Common myeloid progenitor, CD34-positive (primary cell): ENCODE measurements at regions not wholly inside any gene's neighbourhood (a gene's known extent, or its start where the extent isn't known, plus 50 kb on each side); places are given as distances from the start of the nearest gene placed in this dataset.

Source experiments
- CTCF ChIA-PET: fragments of 350-600 bp; sonication (Branson Sonifier 250); formaldehyde crosslinking; loops from one replicate; lab custom pipeline; 2021; ENCODE audit warnings: antibody characterized with exemption; lab: Charles Lee
- POLR2A ChIA-PET: fragments of 350-600 bp; sonication (Branson Sonifier 250); formaldehyde crosslinking; loops from one replicate; lab custom pipeline; 2021; ENCODE audit warnings: antibody characterized with exemption; lab: Charles Lee
- DNase-seq, 3 donors: peaks; one replicate each; pipeline versions ENCODE4 v3.0.0 to v3.0.0-alpha.2; 2013
- H3K27ac ChIP-seq, 2 experiments: 1 replicate in 1 of 2; 2 replicates in 1 of 2; pipeline ENCODE4 v1.7.0; 2013; ENCODE audit warnings: inconsistent platforms in 2 of 2, low read length in 2 of 2, mild to moderate bottlenecking in 2 of 2, low read depth in 1 of 2, moderate library complexity in 1 of 2; ENCODE audit not compliant: severe bottlenecking in 2 of 2, insufficient read depth in 1 of 2, poor library complexity in 1 of 2
- H3K27me3 ChIP-seq, 5 experiments: replicated peaks in 2 of 5; 1 replicate in 3 of 5; 2 replicates in 2 of 5; pipeline versions ENCODE4 v1.6.1 to v1.7.0; 2013; ENCODE audit warnings: low read length in 4 of 5, mild to moderate bottlenecking in 2 of 5, moderate library complexity in 2 of 5, inconsistent platforms in 1 of 5; ENCODE audit not compliant: insufficient read depth in 5 of 5, control insufficient read depth in 4 of 5
- H3K36me3 ChIP-seq, 4 experiments: 1 replicate in 2 of 4; 2 replicates in 2 of 4; pipeline versions ENCODE4 v1.6.1 to v1.7.0; 2013; ENCODE audit warnings: low read length in 3 of 4, control low read depth in 1 of 4, mild to moderate bottlenecking in 1 of 4; ENCODE audit not compliant: control insufficient read depth in 4 of 4, insufficient read depth in 4 of 4
- H3K4me1 ChIP-seq, 4 experiments: 1 replicate in 3 of 4; 2 replicates in 1 of 4; pipeline versions ENCODE4 v1.6.1 to v1.7.1; 2013; ENCODE audit warnings: low read length in 3 of 4, mild to moderate bottlenecking in 3 of 4, control low read depth in 1 of 4, inconsistent platforms in 1 of 4, moderate library complexity in 1 of 4; ENCODE audit not compliant: control insufficient read depth in 4 of 4, insufficient read depth in 4 of 4; ENCODE audit errors: control extremely low read depth in 1 of 4
- H3K4me3 ChIP-seq, 7 experiments: 1 replicate in 4 of 7; 2 replicates in 3 of 7; pipeline versions ENCODE4 v1.5.1 to v1.7.0; 2013; ENCODE audit warnings: mild to moderate bottlenecking in 7 of 7, low read length in 6 of 7, moderate library complexity in 6 of 7, inconsistent platforms in 2 of 7, low read depth in 2 of 7, control low read depth in 1 of 7; ENCODE audit not compliant: insufficient read depth in 4 of 7, control insufficient read depth in 1 of 7; ENCODE audit errors: extremely low read depth in 1 of 7
- H3K9me3 ChIP-seq, 5 experiments: 1 replicate in 4 of 5; 2 replicates in 1 of 5; pipeline versions ENCODE4 v1.6.1 to v1.7.1; 2013; ENCODE audit warnings: low read length in 4 of 5, mild to moderate bottlenecking in 2 of 5, inconsistent platforms in 1 of 5, low read depth in 1 of 5, moderate library complexity in 1 of 5; ENCODE audit not compliant: control insufficient read depth in 4 of 5, insufficient read depth in 2 of 5; ENCODE audit errors: control extremely low read depth in 1 of 5
- WGBS: methylation state at CpG from one replicate; pipeline ENCODE4 v1.1.5; 2013; ENCODE audit not compliant: insufficient coverage; 5-methylcytosine and 5-hydroxymethylcytosine counted together

DNA sequence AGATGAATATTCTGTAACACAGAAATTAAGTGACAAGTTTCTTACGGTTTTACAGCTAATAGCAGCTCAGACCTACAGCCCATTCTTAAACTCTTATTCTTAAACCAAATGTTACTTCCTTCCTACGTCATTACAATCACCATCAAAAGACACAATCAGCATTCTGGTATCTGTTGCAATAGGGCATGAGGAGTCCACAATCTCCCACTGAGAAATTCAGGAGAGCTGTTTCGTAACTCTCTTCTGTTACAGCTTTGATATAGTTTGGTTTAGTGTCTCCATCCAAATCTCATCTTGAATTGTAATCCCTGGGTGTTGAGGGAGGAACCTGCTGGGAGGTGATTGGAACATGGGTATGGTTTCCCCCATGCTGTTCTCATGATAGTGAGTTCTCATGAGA, 163.4 kb downstream of the GAS1 start:
- WGBS: 90% methylated on average over 3 of the region's 3 CpGs
- ChIA-PET CTCF (no interaction called here), POLR2A (no interaction called here)
- Histone ChIP-seq H3K27ac (no peak overlapping the region), H3K4me1 (no peaks in the 10 kb centered on the region), H3K4me3 (no peak overlapping the region), H3K9me3 (peaks cover 0 to 3% (median 0%) of the 10 kb centered on the region in 5 experiments), H3K36me3 (no peaks in the 10 kb centered on the region), H3K27me3 (peaks cover 0 to 3% (median 0%) of the 10 kb centered on the region in 5 experiments)
- DNase-seq: no peak

DNA sequence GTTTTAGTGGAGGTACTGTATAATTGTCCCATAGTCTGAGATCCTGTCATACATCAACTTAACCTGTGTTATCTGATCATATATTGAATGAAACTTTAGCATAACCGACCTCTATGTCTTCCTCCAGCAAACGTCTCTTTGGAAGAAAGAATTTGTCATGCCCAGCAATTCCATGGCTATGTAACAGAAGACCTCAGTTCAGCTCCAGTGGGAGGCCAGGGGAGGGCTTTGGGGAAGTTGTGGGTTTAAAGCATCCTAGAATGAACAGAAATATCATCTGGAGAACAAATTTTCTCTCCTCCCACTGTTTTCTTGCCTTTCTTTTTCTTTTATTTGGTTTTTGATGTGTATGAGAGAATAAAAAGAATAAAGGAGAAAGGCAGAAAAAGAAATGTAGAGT, 164.5 kb downstream of the GAS1 start:
- DNase-seq: no peak
- H3K27me3 ChIP-seq: peaks cover 0 to 3% (median 0%) of the 10 kb centered on the region in 5 experiments
- no peaks in the 10 kb centered on the region for H3K36me3 ChIP-seq
- peaks cover 0 to 3% (median 0%) of the 10 kb centered on the region in 5 experiments for H3K9me3 ChIP-seq
- H3K27ac ChIP-seq: no peak overlapping the region
- POLR2A ChIA-PET: no interaction called here
- H3K4me3 ChIP-seq: no peak overlapping the region
- CTCF ChIA-PET: no interaction called here
- H3K4me1 ChIP-seq: no peaks in the 10 kb centered on the region
- WGBS: no CpG with 5 or more reads among the region's 2 CpGs

DNA sequence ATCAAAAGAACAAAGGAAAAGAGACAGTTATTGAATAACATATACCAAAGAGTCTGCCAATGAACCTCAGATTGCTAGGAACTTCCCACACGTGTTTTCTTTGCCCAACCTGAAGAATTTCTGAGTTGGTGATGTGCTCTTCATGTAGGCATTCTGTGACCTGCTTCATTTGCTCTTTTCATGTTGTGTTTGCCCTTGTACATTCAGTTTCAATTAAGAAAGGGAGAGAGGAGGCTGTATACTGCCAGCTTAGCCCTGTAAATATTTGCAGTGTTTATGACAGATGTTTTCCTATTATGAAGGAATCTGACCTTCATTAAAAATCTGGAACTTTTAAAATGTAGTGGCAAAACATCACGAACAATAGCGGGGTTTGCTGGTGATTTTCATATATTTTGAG, 168.5 kb downstream of the GAS1 start:
- no peak overlapping the region for H3K4me3 ChIP-seq
- CTCF ChIA-PET: no interaction called here
- no peaks in the 10 kb centered on the region for H3K9me3 ChIP-seq
- no peaks in the 10 kb centered on the region for H3K36me3 ChIP-seq
- peaks cover 0 to 2% (median 0%) of the 10 kb centered on the region in 5 experiments for H3K27me3 ChIP-seq
- DNase-seq: no peak
- POLR2A ChIA-PET: no interaction called here
- WGBS: 100% methylated on average over 2 of the region's 3 CpGs
- no peaks in the 10 kb centered on the region for H3K4me1 ChIP-seq
- no peak overlapping the region for H3K27ac ChIP-seq

DNA sequence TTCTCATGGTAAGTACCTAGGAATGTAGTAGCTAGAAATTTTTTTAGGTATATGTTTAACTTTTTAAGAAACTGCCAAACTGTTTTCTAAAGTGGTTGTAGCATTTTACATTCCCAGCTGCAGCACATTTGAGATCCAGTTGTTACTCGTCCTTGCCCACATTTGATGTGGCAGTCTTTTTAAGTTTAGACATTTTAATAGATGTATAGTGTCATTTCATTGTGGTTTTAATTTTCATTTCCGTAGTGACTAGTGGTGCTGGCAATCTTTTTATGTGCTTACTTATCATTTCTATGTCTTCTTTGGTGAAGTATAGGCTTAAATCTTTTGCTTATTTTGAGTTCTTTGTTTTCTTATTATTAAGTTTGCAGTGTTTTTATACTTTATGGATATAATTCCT, 171.6 kb downstream of the GAS1 start:
- WGBS: 100% methylated on average over 1 of the region's 2 CpGs
- no peak for DNase-seq
- no peaks in the 10 kb centered on the region for H3K4me1 ChIP-seq
- H3K4me3 ChIP-seq: no peak overlapping the region
- H3K27ac ChIP-seq: no peak overlapping the region
- H3K9me3 ChIP-seq: no peaks in the 10 kb centered on the region
- CTCF ChIA-PET: no interaction called here
- POLR2A ChIA-PET: no interaction called here
- no peaks in the 10 kb centered on the region for H3K36me3 ChIP-seq
- H3K27me3 ChIP-seq: no peaks in the 10 kb centered on the region

DNA sequence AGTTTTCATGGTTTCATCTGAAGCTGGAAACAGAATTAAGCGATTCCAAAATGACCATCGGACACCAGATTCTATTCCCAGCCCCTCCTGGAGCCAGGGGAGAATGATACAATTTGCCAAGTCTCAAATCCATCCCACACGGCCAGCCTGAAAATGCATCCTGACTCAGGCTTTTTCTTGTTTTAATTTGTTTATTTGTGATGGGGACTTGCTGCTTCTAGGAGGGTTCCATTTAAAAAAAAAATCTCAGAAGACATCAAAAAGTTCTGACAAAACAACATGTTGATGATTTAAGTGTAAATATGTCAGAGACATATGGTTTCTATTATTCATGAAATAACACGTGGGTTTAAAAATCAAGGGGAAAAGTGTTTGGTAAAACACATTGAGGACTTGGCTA, 173.2 kb downstream of the GAS1 start:
- ChIA-PET POLR2A (no interaction called here), CTCF (no interaction called here)
- no peaks in the 10 kb centered on the region for H3K27me3 ChIP-seq
- no peaks in the 10 kb centered on the region for H3K9me3 ChIP-seq
- no peaks in the 10 kb centered on the region for H3K36me3 ChIP-seq
- H3K4me1 ChIP-seq: no peaks in the 10 kb centered on the region
- 89% methylated on average over 3 of the region's 4 CpGs for WGBS
- DNase-seq: no peak
- no peak overlapping the region for H3K27ac ChIP-seq
- no peak overlapping the region for H3K4me3 ChIP-seq

DNA sequence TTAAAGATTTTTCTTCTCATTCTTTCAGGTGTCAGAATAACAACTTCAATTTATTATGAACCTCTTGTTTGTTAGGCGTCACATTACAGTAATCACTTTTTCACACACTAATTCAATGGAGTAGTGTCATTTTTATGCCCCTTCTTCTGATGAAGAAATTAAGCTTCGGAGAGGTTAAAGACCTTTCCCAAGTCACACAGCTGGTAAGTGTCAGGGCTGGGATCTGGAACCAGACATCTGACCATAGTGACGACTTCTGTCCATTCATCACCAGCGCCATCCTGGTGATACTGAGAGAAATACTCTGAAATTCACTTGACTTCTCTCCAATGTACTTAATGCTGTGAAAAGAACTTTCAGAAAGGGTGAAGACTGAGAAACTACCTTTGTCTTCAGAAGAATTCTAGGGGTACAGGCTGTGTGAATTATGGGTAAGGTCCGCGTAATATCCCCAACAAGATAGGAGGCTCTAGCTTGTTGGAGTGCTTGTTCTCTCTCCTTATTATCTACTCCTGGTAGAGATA, 173.8 kb downstream of the GAS1 start:
- Histone ChIP-seq H3K4me3 (no peak overlapping the region), H3K4me1 (no peaks in the 10 kb centered on the region), H3K27ac (no peak overlapping the region), H3K9me3 (peaks cover 0 to 2% (median 0%) of the 10 kb centered on the region in 5 experiments), H3K36me3 (no peaks in the 10 kb centered on the region), H3K27me3 (no peaks in the 10 kb centered on the region)
- DNase-seq: no peak
- ChIA-PET POLR2A (no interaction called here), CTCF (no interaction called here)
- 95% methylated on average over 3 of the region's 6 CpGs for WGBS

DNA sequence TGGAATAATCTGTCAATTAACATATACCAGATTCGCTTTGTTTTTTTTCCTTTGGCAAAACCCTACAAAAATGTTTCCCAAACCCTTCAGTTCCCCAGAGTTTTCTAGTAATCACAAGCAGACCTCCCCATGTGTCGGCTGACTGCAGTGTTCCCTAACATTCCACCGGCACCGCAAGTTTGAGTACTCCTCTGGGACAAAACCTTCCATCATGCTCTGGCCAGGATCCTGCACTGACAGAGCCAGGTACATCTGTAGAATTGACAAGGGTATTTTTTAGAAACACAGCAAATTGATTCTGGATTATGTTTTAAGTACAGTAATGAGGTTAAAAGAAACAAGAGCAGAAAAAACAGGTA, 174.7 kb downstream of the GAS1 start:
- POLR2A ChIA-PET: no interaction called here
- WGBS: 100% methylated on average over 3 of the region's 4 CpGs
- DNase-seq: no peak

More for the DNA sequence above, 174.7 kb downstream of the GAS1 start:
- CTCF ChIA-PET: no interaction called here
- Histone ChIP-seq H3K27ac (no peak overlapping the region), H3K27me3 (no peaks in the 10 kb centered on the region), H3K4me3 (no peak overlapping the region), H3K4me1 (no peaks in the 10 kb centered on the region), H3K9me3 (peaks cover 0 to 2% (median 0%) of the 10 kb centered on the region in 5 experiments), H3K36me3 (no peaks in the 10 kb centered on the region)
